ENCODE measurements at regions not wholly inside any gene's neighbourhood (a gene's known extent, or its start where the extent isn't known, plus 50 kb on each side); places are given as distances from the start of the nearest gene placed in this dataset.

DNA sequence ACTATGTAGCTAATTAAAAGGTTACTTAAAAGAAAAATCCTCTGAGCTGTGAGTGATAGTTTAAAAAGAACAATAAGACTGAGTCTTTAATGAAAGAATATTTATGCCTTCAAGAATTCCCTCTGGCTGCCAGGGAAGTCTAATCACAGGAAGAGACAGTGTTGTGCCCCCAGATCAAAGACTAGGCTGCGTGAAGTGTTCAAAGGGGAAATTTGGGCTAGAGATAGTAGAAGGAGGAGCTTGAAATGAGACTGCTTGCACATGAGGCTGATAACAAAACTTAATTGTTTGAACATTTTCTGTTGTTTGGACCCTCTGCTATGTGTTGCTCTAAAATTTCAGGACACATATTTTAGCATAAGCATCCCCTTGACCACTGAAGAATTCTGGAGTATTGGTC, 99.7 kb upstream of the MTNR1B start:
- TF ChIP-seq, protein P1, sequence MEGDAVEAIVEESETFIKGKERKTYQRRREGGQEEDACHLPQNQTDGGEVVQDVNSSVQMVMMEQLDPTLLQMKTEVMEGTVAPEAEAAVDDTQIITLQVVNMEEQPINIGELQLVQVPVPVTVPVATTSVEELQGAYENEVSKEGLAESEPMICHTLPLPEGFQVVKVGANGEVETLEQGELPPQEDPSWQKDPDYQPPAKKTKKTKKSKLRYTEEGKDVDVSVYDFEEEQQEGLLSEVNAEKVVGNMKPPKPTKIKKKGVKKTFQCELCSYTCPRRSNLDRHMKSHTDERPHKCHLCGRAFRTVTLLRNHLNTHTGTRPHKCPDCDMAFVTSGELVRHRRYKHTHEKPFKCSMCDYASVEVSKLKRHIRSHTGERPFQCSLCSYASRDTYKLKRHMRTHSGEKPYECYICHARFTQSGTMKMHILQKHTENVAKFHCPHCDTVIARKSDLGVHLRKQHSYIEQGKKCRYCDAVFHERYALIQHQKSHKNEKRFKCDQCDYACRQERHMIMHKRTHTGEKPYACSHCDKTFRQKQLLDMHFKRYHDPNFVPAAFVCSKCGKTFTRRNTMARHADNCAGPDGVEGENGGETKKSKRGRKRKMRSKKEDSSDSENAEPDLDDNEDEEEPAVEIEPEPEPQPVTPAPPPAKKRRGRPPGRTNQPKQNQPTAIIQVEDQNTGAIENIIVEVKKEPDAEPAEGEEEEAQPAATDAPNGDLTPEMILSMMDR (IDR thresholded peaks at IDR 0.05): no peak
- no peak for TF ChIP-seq POLR2A (IDR thresholded peaks at IDR 0.05)
